ENCODE measurements at regions not wholly inside any gene's neighbourhood (a gene's known extent, or its start where the extent isn't known, plus 50 kb on each side); places are given as distances from the start of the nearest gene placed in this dataset.
"Not testable (repeated sequence)": the region's sequence is repeated elsewhere in the genome, so short reads cannot be mapped to it uniquely, and the experiment has no call there.

DNA sequence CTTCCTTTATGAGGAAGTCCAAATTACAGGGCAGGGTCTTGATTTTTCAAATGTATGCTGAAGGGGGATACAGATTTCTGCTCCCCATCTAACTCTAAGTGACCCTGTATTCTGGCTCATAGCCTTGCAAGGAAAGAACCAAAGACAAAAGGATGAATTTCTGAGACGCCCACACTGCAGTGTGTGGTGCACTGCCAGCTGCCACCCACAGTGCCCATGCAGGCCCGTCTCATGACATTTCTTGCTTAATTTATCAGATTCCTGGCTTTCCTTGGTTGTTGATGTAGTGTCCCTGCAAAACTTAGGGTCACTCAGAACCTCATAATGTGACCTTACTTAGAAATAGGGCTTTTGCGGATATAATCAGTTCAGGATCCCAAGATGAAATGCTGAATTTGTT, 68.0 kb downstream of the CBLN4 start:
- no peak for TF ChIP-seq ZFX (IDR thresholded peaks at IDR 0.05)
- TF ChIP-seq, protein P1, sequence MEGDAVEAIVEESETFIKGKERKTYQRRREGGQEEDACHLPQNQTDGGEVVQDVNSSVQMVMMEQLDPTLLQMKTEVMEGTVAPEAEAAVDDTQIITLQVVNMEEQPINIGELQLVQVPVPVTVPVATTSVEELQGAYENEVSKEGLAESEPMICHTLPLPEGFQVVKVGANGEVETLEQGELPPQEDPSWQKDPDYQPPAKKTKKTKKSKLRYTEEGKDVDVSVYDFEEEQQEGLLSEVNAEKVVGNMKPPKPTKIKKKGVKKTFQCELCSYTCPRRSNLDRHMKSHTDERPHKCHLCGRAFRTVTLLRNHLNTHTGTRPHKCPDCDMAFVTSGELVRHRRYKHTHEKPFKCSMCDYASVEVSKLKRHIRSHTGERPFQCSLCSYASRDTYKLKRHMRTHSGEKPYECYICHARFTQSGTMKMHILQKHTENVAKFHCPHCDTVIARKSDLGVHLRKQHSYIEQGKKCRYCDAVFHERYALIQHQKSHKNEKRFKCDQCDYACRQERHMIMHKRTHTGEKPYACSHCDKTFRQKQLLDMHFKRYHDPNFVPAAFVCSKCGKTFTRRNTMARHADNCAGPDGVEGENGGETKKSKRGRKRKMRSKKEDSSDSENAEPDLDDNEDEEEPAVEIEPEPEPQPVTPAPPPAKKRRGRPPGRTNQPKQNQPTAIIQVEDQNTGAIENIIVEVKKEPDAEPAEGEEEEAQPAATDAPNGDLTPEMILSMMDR (conservative IDR thresholded peaks at IDR 0.05): no peak
- no peak overlapping the region for H3K27ac ChIP-seq

DNA sequence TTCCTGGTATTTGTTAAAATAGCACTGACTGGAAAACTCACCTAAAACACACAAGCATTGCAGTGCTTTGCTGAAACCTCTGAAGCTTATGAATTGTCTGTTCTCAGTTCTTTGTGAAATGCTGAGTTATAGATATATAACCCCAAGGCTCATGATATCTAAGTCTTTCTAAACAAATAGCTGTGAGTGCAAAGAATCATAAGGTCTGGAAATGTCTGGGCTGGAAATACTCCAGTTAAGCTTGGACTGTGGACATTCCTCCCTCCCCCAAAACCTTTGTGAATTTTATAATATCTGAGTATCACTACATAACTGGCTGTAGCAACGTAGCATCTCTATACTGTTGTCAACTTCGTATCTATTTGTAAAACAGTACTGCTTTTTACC, 69.1 kb downstream of the CBLN4 start:
- H3K27ac ChIP-seq: no peak overlapping the region
- TF ChIP-seq, protein P1 (conservative IDR thresholded peaks at IDR 0.05): no peak
- TF ChIP-seq ZFX (IDR thresholded peaks at IDR 0.05): no peak

DNA sequence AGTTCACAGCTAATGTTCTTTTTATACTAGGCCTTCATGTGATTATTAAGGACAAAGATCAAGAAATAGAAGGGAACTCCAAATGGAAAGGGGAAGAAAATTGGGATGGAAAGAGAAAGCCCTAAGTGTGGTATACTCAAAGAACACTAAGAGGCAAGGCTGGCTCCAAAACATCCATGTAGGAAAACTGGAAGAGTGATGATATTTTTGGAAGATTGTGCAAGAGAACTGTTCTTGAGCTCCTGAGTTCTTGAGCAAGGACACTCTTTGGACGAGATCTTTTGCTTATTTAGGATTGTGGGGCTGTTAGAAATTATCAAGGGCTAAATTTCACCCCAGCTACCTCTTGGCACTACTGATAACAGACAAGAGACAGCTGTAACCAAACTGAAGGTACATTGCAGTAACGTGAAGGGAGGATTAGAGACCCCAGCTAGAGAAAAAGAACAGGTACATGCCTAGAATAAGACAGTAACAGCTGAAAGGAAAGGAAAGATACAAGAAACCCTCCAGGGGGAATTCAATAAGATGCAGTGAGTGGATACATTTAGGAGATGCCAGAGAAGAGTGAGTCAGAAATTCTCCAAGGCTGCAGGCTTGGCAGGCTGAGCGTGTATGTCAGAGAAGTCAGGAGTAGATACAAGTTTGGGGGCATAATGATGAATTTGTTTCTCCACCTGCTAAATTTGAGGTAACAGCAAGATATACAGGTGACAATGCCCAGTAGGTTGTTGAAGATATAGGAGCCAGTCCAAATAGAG, 69.7 kb downstream of the CBLN4 start:
- H3K27ac ChIP-seq: no peak overlapping the region
- TF ChIP-seq, protein P1 (conservative IDR thresholded peaks at IDR 0.05): no peak
- no peak for TF ChIP-seq ZFX (IDR thresholded peaks at IDR 0.05)

DNA sequence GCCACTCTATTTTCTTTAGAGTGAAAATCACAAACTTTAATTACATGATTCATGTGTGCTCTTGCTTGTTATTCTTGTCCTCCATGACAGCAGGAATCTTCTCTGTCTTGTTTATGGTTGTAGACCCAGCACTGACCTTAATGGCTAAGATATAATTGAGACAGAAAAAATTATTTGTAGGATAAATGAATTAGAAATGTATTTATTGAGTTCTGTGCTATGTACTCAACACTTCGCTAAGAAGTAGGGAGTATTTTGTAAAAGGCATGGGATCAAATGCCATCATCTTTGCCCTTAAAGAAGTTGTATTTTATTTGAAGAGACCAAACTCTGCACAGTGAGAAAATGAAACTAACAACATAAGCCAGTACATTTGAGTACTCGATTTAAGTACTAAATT, 71.2 kb downstream of the CBLN4 start:
- no peak overlapping the region for H3K27ac ChIP-seq
- TF ChIP-seq, protein P1 (conservative IDR thresholded peaks at IDR 0.05): no peak
- TF ChIP-seq ZFX (IDR thresholded peaks at IDR 0.05): no peak

DNA sequence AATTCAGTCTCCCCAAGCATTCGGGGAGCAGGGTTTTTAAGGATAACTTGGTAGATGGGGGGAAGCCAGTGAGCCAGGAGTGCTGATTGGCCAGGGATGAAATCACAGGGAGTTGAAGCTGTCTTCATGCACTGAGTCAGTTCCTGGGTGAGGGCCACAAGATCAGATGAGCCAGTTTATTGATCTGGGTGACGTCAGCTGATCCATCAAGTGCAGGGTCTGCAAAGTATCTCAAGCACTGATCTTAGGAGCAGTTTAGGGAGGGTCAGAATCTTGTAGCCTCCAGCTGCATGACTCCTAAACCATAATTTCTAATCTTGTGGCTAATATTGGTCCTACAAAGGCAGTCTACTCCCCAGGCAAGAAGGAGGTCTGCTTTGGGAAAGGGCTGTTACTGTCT, 74.4 kb downstream of the CBLN4 start:
- not testable (repeated sequence) for H3K27ac ChIP-seq

DNA sequence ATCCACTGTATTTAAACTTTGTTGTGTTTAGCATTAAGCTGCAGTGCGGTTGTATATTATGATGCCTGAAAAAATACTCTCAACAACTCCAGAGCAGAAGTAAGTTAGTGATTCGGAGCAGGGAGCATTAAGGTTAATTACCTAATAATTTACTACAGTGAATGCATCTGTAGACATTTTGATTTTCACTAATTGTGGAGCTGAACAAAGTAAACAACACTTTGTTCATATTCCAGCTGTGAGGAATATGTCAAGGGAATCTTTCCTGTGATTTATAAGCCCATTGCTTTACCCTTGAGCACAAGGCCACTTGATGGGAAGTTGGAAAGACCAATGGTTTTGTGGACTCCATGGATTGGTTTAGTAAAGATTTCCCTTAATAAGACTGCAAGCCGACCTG, 77.1 kb downstream of the CBLN4 start:
- no peak overlapping the region for H3K27ac ChIP-seq
- TF ChIP-seq, protein P1 (conservative IDR thresholded peaks at IDR 0.05): no peak
- no peak for TF ChIP-seq ZFX (IDR thresholded peaks at IDR 0.05)

DNA sequence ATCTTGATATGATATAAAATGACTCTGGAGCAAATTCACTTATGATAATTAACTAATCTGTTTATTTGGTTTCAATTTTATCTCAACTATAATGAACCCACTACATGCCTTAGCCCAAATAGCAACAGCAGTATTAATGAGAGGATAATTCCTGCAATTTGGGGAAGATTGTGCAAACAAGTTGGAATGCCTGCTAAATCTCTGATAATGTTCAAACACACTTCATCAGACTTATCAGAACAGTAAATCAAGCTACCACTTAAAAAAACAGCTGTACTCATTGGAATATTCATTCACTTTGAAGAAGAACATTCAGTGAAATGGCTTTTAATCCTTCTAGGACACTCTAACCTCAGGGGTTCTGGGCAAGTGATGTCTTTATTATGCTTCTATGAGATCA, 85.4 kb downstream of the CBLN4 start:
- H3K27ac ChIP-seq: no peak overlapping the region
- TF ChIP-seq, protein P1 (conservative IDR thresholded peaks at IDR 0.05): no peak
- TF ChIP-seq ZFX (IDR thresholded peaks at IDR 0.05): no peak

DNA sequence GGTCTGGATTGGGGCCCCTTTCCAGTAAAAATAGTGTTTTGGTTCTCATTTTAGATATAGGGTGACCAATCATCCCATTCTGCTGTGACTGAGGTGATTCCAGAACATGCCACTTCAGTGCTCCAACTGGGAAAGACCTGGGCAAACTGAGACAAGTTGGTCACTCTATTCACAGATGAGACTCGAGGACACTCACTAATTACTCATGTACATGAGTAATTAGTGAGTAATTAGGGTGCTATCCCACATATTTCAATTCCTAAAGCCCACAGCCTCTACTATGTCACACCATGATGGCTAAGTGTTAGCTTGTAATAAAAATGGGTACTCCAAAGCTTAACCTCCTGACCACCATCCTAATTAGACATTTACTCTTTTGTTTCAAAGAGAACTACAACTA, 86.0 kb downstream of the CBLN4 start:
- TF ChIP-seq, protein P1 (conservative IDR thresholded peaks at IDR 0.05): no peak
- TF ChIP-seq ZFX (IDR thresholded peaks at IDR 0.05): no peak
- H3K27ac ChIP-seq: no peak overlapping the region
